GM12865 (cell line): ENCODE measurements at regions not wholly inside any gene's neighbourhood (a gene's known extent, or its start where the extent isn't known, plus 50 kb on each side); places are given as distances from the start of the nearest gene placed in this dataset.

Experiments used
- DNase-seq: peaks from one replicate; pipeline ENCODE4 v3.0.0; 2010; ENCODE audit warnings: low read depth
- H3K4me3 ChIP-seq: 2 replicates; pipeline ENCODE4 v1.5.1; 2011; ENCODE audit warnings: mild to moderate bottlenecking, low read depth, low read length, control low read depth
- CTCF ChIP-seq: IDR thresholded peaks from 2 replicates; pipeline ENCODE4 v1.5.1; 2011; ENCODE audit warnings: low read length, control low read depth, low read depth, inconsistent platforms; ENCODE audit not compliant: insufficient read depth; ENCODE audit errors: missing control alignments

GRCh38 chr13:70723732-70724131, 615.5 kb upstream of the KLHL1 start:
- no peak for DNase-seq
- no peak overlapping the region for H3K4me3 ChIP-seq
- no peak for TF ChIP-seq CTCF

GRCh38 chr13:70720386-70720785, 612.1 kb upstream of the KLHL1 start:
- DNase-seq: no peak
- H3K4me3 ChIP-seq: no peak overlapping the region
- TF ChIP-seq CTCF: no peak

- no peak for DNase-seq
- H3K4me3 ChIP-seq: no peak overlapping the region
- TF ChIP-seq CTCF: no peak
Measured at GRCh38 chr13:70714993-70715392, 606.7 kb upstream of the KLHL1 start.

GRCh38 chr13:70708775-70709174, 600.5 kb upstream of the KLHL1 start:
- no peak overlapping the region for H3K4me3 ChIP-seq
- no peak for DNase-seq
- TF ChIP-seq CTCF: no peak

GRCh38 chr13:70703755-70704154, 595.5 kb upstream of the KLHL1 start:
- no peak for DNase-seq
- no peak overlapping the region for H3K4me3 ChIP-seq
- TF ChIP-seq CTCF: no peak

GRCh38 chr13:70694996-70695715, 586.9 kb upstream of the KLHL1 start:
- TF ChIP-seq CTCF: no peak
- no peak for DNase-seq
- no peak overlapping the region for H3K4me3 ChIP-seq

GRCh38 chr13:70668983-70669382, 560.7 kb upstream of the KLHL1 start:
- no peak overlapping the region for H3K4me3 ChIP-seq
- TF ChIP-seq CTCF: no peak
- no peak for DNase-seq
